Adrenal gland (tissue), 9 donors: ENCODE measurements at regions not wholly inside any gene's neighbourhood (a gene's known extent, or its start where the extent isn't known, plus 50 kb on each side); places are given as distances from the start of the nearest gene placed in this dataset.

Experiments
- DNase-seq, 7 donors: peaks; one replicate each; pipeline ENCODE4 v3.0.0-alpha.2; 2019 to 2020
- H3K27ac ChIP-seq, 5 donors: fragments of 200-600 bp; sonication (generic) in 4 of 5; 1 replicate in 3 of 5; 2 replicates in 2 of 5; pipeline versions ENCODE4 v1.5.1 to v1.8.0; 2016 to 2020; ENCODE audit warnings: mild to moderate bottlenecking in 1 of 5
- H3K27me3 ChIP-seq: fragments of 200-600 bp; 2 replicates; pipeline ENCODE4 v1.8.0; 2021
- H3K36me3 ChIP-seq, 2 donors: fragments of 200-600 bp; replicated peaks in 1 of 2; 1 replicate in 1 of 2; 2 replicates in 1 of 2; pipeline versions ENCODE4 v1.5.1 to v1.8.0; 2018 to 2022
- H3K4me1 ChIP-seq, 2 donors: fragments of 200-600 bp; replicated peaks in 1 of 2; 1 replicate in 1 of 2; 2 replicates in 1 of 2; pipeline versions ENCODE4 v1.5.1 to v1.8.0; 2018 to 2021
- H3K4me3 ChIP-seq, 4 donors: fragments of 200-600 bp; sonication (generic) in 3 of 4; one replicate each; pipeline ENCODE4 v1.5.1; 2016 to 2018
- H3K9me3 ChIP-seq, 3 donors: fragments of 200-600 bp; sonication (generic) in 1 of 3; replicated peaks in 1 of 3; 1 replicate in 2 of 3; 2 replicates in 1 of 3; pipeline versions ENCODE4 v1.5.1 to v1.8.0; 2016 to 2021
- POLR2A ChIP-seq, 2 donors: fragments of 450-650 bp; IDR thresholded peaks; one replicate each; pipeline ENCODE4 v1.6.1; 2017; ENCODE audit warnings: antibody characterized with exemption in 2 of 2, mild to moderate bottlenecking in 2 of 2, moderate library complexity in 1 of 2
- WGBS, 4 donors: extraction: QIAGEN DNeasy Blood & Tissue Kit in 2 of 4; methylation state at CpG; one replicate each; pipeline versions ENCODE4 v1.1.5 to v1.1.7; 2013 to 2017; 5-methylcytosine and 5-hydroxymethylcytosine counted together
- intact Hi-C, 2 donors: fragments of 100-400 bp; cut with DNase I; formaldehyde crosslinking; loops; one replicate each; pipeline versions ENCODE4 v1.14.1 to v1.15.0; 2022 to 2023
- TF ChIP-seq, protein P1 (sequence below), 6 experiments: fragments of 450-650 bp in 4 of 6; fragments of 200-600 bp in 2 of 6; sonication (generic) in 1 of 6; IDR thresholded peaks; 1 replicate in 5 of 6; 2 replicates in 1 of 6; pipeline versions ENCODE4 v1.5.1 to v1.8.0; 2016 to 2021; ENCODE audit warnings: antibody characterized with exemption in 6 of 6, mild to moderate bottlenecking in 2 of 6, moderate library complexity in 1 of 6
- donor health status: healthy with polysubstance abuse.
- donor health status: Bipolar disorder and iron deficiency.
- donor health status: DM: yes; HTN: yes; CAD: no.
- donor health status: DM: no; HTN: no; CAD: no.
- donor health status: DM: no; HTN: no; CAD: no.

DNA sequence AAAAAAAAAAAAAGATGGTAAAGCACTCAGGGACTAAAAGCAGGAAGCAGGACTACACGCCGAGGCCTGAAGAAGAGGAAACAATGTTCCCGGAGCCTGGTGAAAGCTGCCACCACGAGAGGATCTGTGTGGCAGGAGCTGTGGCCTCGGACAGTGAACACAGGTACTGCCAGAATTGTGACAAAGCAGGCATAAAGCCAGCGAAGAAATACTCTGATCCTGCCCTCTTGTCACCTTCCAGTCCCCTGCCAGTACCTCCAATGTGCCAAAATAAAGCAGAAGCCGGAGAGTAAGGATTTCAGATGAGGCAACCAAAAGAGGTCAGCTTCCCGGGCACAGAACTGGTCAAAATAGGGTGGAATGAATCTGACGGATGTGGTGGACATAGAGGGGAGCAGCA lies 211.5 kb upstream of the TARS1 start:
- Histone ChIP-seq H3K9me3 (no peaks in the 10 kb centered on the region), H3K4me3 (no peak overlapping the region), H3K27me3 (no peaks in the 10 kb centered on the region), H3K27ac (no peak overlapping the region), H3K4me1 (no peaks in the 10 kb centered on the region), H3K36me3 (no peaks in the 10 kb centered on the region)
- TF ChIP-seq POLR2A (IDR thresholded peaks at IDR 0.05): no peak
- TF ChIP-seq, protein P1, sequence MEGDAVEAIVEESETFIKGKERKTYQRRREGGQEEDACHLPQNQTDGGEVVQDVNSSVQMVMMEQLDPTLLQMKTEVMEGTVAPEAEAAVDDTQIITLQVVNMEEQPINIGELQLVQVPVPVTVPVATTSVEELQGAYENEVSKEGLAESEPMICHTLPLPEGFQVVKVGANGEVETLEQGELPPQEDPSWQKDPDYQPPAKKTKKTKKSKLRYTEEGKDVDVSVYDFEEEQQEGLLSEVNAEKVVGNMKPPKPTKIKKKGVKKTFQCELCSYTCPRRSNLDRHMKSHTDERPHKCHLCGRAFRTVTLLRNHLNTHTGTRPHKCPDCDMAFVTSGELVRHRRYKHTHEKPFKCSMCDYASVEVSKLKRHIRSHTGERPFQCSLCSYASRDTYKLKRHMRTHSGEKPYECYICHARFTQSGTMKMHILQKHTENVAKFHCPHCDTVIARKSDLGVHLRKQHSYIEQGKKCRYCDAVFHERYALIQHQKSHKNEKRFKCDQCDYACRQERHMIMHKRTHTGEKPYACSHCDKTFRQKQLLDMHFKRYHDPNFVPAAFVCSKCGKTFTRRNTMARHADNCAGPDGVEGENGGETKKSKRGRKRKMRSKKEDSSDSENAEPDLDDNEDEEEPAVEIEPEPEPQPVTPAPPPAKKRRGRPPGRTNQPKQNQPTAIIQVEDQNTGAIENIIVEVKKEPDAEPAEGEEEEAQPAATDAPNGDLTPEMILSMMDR (IDR thresholded peaks at IDR 0.05): no peak
- WGBS, 4 donors: 44 to 58% (median 55%) methylated on average over 9 of the region's 9 CpGs
- peak in 1 of 7 donors; percentile 11 for DNase-seq
- intact Hi-C loops: no loop called here

DNA sequence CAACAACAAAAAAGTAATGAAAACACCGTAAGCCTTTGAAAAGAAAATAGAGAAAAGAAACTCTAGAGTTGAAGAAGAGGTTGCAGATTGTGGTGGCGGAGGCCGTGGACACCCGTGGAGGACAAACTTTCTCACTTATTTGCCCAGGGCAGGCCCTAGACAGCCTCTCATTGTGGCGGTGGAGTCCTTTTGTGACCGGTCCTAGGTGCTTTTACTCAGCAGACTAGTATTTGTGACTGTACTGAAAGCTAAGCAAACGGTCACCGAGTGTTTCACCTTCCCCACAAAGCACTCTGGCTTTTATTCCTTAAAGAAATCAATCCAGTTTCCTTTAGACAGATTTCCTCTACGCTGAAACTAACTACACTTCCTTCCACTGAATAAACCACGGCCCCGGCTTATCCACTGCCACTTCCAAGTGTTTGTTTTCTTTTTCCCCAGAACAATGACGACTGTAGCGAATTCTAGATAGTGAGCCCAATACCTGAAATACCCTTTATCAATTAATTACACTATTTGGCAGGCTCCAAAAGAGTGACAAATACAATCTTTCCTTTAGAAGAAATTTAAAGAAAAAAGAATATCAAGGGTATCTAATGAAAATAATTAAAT lies 210.2 kb upstream of the TARS1 start:
- DNase-seq: no peak
- Histone ChIP-seq H3K4me1 (no peaks in the 10 kb centered on the region), H3K9me3 (no peaks in the 10 kb centered on the region), H3K36me3 (no peaks in the 10 kb centered on the region), H3K4me3 (no peak overlapping the region), H3K27ac (no peak overlapping the region), H3K27me3 (no peaks in the 10 kb centered on the region)
- intact Hi-C loops: no loop called here
- WGBS, 4 donors: 77 to 82% (median 78%) methylated on average over 13 of the region's 13 CpGs
- TF ChIP-seq, protein P1 (IDR thresholded peaks at IDR 0.05): no peak

DNA sequence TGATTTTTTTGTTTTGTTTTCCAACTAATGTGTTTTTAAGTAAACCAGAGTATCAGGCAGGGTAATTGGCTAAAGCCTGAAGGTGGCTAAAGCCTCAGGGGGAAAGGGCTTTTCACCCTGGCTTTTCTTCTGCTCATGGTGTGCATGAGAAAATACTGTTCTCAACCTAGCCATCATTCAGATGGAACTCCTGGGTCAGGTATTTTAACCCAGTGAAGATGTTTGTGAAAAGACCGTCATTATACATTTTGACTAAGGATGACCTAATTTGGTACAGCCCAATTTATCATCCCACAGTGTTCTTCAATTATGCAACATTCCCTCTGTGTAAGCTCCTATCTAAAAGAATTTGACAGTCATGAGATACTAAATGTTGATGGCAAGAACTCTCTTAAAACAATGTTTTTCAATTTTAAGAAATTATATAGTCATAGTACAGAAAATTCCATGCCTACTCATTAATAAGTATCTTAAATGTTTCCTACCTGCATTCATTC lies 209.5 kb upstream of the TARS1 start:
- intact Hi-C loops: no loop called here

DNA sequence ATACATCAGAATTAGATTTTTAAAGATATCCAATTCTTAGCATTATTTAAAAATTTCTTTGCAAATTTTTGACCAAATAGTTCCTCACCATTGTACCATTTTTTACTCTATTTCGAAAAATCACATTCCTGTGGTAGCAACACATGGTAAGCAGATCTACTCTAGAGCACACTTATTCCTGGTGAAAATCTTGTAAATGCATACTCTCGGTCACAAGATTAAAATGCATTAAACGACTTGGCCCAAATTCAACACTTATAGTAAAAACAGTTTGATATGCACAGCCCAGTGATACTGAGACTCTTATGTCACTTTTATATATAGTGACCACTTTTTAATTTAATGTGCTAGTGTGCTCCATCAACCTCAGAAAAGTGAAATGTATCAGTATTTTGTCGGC lies 208.8 kb upstream of the TARS1 start:
- H3K9me3 ChIP-seq: no peaks in the 10 kb centered on the region
- 81 to 89% (median 86%) methylated on average over 4 of the region's 4 CpGs for WGBS, 4 donors
- H3K36me3 ChIP-seq: no peaks in the 10 kb centered on the region
- no peaks in the 10 kb centered on the region for H3K27me3 ChIP-seq
- H3K4me1 ChIP-seq: no peaks in the 10 kb centered on the region
- H3K27ac ChIP-seq: no peak overlapping the region
- no peak overlapping the region for H3K4me3 ChIP-seq
- TF ChIP-seq, protein P1 (IDR thresholded peaks at IDR 0.05): no peak
- TF ChIP-seq POLR2A (IDR thresholded peaks at IDR 0.05): no peak
- intact Hi-C loops: no loop called here
- no peak for DNase-seq

More for the DNA sequence above, 209.5 kb upstream of the TARS1 start:
- DNase-seq: no peak
- Histone ChIP-seq H3K4me1 (no peaks in the 10 kb centered on the region), H3K4me3 (no peak overlapping the region), H3K27me3 (no peaks in the 10 kb centered on the region), H3K9me3 (no peaks in the 10 kb centered on the region), H3K27ac (no peak overlapping the region), H3K36me3 (no peaks in the 10 kb centered on the region)
- 39 to 48% (median 44%) methylated on average over 1 of the region's 1 CpG for WGBS, 4 donors
- TF ChIP-seq POLR2A (IDR thresholded peaks at IDR 0.05): no peak
- TF ChIP-seq, protein P1 (IDR thresholded peaks at IDR 0.05): no peak
